AG09309 (cell line): ENCODE measurements at regions not wholly inside any gene's neighbourhood (a gene's known extent, or its start where the extent isn't known, plus 50 kb on each side); places are given as distances from the start of the nearest gene placed in this dataset.
"Not testable (repeated sequence)": the region's sequence is repeated elsewhere in the genome, so short reads cannot be mapped to it uniquely, and the experiment has no call there.

ENCODE experiments used
- DNase-seq: peaks from one replicate; pipeline ENCODE4 v3.0.0-alpha.2; 2010; ENCODE audit warnings: low read depth
- H3K4me3 ChIP-seq: 2 replicates; pipeline ENCODE4 v1.5.1; 2011; ENCODE audit warnings: mild to moderate bottlenecking, low read depth, low read length, moderate library complexity; ENCODE audit not compliant: control insufficient read depth

DNA sequence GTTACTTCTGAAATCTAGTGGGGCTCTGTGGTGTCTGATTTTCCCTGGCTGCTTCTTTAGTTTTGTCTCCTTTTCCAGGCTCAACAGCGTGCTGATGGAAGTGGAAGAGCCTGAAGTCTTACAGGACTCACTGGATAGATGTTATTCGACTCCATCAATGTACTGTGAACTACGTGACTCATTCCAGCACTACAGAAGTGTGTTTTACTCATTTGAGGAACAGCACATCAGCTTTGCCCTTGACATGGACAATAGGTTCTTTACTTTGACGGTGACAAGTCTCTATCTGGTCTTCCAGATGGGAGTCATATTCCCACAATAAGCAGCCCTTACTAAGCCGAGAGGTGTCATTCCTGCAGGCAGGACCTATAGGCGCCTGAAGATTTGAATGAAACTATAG lies 51.1 kb downstream of the NBPF8 start:
- not testable (repeated sequence) for DNase-seq, H3K4me3 ChIP-seq

DNA sequence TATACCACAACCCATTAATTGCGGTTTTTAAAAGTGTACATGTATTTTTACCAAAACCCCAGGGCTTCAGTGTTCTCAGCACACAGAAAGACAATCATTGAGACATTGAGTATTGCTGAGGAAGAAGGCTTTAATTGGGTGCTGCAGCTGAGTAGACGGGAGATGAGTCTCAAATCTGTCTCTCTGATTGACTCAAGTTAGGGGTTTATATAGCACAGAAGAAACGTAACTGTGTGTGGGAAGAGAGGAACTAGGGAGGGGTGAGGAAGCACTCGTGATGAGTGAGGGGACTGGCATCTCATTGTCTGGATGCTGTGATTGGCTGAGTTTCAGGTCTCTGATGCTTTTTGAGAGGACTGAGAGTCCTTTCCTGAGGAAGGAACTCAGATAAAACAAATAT lies 62.8 kb downstream of the NBPF8 start:
- DNase-seq, result not testable (repeated sequence)

DNA sequence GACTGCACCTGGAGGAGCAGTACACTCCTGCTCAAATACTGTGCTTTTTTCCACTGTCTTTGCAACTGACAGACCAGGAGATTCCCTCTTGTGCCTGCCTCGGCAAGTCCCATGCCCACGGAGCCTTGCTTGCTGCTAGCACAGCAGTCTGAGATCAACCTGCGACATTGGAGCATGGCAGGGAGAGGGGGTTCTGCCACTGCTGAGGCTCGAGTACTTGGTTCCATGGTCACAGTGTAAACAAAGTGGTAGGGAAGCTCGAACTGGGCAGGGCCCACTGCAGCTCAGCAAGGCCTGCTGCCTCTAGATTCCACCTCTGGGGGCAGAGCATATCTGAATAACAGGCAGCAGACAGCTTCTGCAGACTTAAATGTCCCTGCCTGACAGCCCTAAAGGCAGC lies 63.6 kb downstream of the NBPF8 start:
- not testable (repeated sequence) for DNase-seq

More for the DNA sequence above, 62.8 kb downstream of the NBPF8 start:
- not testable (repeated sequence) for H3K4me3 ChIP-seq

DNA sequence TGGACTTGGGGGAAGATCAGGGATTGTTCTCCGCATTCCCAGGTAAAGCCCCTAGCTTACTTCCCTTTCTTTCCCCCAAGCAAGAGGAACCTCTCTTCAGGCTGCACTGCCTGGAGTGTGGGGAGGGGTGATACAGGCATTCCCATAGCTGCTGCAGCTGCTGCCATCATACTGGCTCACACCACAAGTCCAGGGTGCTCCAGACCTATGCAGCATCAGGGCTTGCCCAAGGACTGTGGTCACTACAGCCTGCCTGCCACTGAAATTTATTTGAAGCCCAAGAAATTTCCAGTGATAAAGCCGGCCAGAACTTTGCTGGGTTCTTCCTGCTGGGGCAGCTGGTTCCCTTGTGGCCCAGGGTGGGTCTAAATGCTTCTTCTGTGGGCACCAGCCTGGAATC lies 72.7 kb downstream of the NBPF8 start:
- not testable (repeated sequence) for H3K4me3 ChIP-seq, DNase-seq

More for the DNA sequence above, 63.6 kb downstream of the NBPF8 start:
- not testable (repeated sequence) for H3K4me3 ChIP-seq

DNA sequence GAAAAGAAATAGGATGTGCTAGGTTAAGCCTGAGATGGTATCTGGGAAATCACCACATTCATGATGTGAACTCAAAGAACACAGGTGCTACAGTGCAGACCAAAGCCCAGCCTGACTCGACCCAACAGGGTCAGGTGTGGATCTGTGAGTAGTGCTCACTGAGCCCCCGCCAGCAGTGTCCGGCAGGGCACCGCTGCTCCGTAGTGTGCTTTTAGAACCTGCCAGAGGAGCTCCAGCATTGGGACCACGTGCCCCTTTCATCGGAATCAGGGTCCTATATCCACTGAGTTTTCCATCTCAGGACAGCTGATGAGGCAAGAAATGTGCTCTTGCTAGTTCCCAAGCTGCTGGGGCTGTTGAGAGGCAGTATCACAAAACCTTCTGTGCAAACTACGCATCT lies 74.4 kb downstream of the NBPF8 start:
- H3K4me3 ChIP-seq, DNase-seq: not testable (repeated sequence)

DNA sequence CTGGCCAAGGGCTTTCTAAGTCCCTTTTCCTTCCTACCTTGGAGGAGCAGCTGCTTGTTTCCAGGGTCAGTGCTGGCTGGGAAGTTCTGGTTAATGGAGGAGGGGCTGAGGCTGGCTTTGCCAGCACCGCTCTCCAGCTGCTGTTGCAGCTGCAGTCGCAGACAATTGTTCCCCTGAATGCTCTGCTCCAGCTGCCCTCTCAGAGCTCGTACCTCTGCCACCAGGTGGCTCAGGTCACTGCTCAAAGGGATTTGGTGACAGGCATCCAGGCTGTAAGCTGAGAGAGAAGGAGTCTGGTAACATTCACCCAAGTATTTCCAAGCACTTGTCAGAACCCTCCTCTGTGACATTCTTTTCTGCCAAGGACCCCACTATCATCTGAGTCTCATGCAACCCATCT lies 82.3 kb downstream of the NBPF8 start:
- not testable (repeated sequence) for DNase-seq, H3K4me3 ChIP-seq

DNA sequence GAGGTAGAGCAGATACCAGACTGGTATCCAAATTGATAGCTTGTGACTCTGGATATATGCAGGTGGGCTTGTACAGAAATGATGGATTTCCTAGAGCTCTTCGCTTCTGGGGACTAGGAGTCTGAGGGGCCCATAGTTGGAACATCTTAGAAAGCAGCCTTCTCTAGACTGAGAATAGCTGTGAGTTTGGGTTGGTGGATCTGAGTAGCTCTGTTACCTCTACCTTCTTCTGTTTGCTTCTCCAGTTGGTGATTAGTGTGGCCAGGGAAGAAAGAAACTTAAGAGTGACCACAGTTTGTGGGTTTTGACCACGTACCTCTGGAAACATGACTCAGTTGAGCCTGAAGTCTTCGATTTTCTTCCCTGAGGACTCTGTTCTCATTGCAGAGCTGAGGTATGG lies 88.4 kb downstream of the NBPF8 start:
- DNase-seq, H3K4me3 ChIP-seq: not testable (repeated sequence)

DNA sequence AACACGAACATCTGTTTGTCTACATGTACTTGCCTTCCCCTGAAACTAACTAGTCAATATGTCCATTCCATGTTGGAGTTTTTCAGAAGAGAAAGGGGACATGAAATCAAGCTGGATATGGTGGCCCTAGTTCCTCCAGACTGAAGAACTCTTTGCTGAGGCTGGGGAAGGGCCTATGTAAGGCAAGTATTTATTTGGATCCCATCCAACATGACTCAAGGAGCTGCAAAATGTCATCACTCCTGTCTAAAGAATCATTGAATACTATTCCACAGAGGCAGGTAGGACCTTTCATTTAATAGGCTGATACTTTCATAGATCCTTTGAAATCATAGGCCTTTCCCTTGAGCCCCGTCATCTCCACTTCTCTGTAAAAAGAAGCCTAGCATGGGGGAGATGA lies 91.5 kb downstream of the NBPF8 start:
- DNase-seq, H3K4me3 ChIP-seq: not testable (repeated sequence)

DNA sequence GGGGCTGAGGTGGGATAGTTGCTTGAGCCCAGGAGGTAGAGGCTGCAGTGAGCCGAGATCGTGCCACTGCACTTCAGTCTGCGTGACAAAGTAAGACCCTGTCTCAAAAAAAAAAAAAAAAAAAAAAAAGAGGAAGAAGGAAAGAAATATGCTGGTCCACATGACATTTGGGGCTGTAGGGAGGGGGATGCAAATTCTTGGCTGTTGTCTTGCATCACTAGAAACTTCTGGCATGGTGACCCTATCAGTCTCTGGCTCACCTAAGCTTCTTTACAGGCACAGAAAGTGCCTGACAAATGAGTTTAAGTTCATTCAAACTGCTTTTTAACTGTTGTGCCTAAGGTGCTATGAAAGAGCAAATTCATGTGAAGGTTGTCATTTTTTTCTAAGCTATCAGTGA lies 93.5 kb downstream of the NBPF8 start:
- DNase-seq, H3K4me3 ChIP-seq: not testable (repeated sequence)

DNA sequence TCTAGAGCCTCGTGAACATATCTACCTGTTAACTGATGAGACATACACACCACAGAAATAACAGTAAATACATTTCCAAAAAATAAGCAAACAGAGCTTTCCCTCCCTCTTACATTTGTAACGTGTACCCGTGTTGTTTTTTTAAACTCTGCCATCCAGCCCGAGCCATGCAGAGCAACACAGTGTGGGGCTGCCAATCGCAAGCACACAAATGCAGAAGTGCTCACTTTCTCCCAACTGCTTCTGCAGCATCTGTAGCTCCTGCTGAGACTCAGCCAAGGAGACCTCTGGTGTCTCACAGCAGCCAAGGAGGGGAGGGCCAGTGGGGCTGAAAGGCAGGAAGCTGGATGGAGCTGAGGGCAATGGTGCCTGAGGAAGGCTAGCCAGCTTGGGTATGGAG lies 94.4 kb downstream of the NBPF8 start:
- not testable (repeated sequence) for H3K4me3 ChIP-seq, DNase-seq

DNA sequence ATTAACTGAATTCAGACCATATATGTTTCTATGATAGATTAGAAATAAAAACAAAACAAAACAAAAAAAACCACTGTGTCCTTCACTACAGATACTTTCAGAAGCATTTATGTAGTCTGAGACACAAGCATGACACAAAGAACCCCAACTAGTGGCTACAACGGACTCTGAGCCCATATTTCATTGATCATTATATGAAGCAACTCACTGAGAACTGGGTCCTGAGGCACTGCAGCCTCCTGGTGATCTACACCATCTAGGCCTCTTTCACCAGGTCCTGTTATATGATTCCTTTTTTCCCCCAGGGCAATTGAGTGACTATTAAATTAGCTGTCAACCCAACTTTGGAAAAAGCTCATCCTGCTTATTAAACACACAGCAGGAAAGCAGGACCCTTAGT lies 98.3 kb downstream of the NBPF8 start:
- DNase-seq, H3K4me3 ChIP-seq: not testable (repeated sequence)

DNA sequence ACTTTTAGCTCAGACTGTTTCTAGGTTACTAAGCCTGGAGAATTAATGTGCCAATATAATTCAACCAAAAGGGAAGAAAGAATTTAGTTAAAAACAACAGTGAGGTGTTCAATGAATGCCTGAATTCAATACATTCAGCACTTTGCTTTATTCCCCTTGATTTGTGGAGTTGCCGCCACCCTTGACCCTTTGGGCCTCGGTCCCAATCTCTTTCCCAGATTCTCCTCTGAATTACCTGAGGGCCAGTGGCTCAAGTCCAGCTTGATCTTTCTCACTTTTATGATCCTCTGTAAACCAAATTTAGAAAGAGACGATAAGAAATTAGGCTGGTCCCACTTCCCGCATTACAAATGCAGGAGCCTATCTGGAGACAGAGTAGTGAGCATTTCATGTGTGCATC lies 98.7 kb downstream of the NBPF8 start:
- not testable (repeated sequence) for DNase-seq

DNA sequence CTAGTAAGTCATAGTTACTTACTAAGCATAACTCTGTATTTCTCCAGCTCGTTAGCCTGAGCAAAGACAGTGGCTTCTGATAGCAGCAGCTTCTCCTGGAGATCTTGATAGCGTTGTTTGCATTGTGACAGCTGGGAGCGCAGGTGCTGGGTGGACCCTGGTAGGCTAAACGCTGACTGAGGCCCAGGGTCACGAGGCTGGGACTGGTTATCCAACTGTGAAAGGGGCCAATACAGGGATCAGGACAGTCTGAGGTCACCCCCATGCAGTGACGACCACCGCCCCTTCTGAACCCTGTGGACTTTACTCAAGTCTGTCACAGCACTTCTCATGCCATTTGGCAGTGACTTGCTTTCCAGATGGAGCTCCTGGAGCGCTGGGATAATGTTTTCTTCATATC lies 104.4 kb downstream of the NBPF8 start:
- DNase-seq, H3K4me3 ChIP-seq: not testable (repeated sequence)

More for the DNA sequence above, 98.7 kb downstream of the NBPF8 start:
- not testable (repeated sequence) for H3K4me3 ChIP-seq

DNA sequence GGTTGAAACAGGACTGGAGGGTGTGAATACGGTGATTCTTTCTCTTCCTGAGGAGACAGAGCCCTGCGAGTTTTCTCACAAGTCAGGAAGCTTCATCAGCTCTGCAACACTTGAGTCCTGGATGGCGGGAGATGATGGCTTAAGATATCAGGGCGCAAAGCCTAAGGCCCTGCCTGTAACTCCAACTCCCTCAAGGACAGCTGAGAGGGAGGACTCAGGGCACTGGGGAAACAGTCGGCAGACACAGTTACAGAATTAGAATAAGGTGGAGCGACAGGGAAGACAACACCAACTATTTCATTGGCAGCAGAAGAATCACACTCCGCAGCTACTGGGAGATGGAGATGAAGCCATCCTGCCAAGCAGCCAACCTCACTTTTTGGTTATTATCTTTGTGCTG lies 109.6 kb downstream of the NBPF8 start:
- not testable (repeated sequence) for DNase-seq, H3K4me3 ChIP-seq

DNA sequence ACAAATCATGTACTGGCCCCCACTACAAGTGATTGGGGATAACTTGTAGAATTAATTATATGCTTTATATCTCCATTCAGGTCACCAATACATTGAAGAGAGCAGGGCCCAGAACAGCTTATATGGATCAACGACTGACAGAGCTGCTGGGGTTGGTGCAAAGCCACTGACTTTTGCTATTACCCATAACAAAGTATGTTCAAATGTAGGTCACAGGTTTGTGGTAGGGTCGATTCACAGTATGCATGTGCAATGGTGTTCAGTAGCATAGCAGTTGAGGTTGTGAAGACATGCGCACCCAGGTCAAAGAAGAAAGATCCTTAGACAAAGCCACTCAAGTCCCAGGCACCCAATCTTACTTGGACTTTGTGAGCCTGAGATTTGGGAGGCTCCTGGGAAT lies 110.6 kb downstream of the NBPF8 start:
- not testable (repeated sequence) for H3K4me3 ChIP-seq, DNase-seq

DNA sequence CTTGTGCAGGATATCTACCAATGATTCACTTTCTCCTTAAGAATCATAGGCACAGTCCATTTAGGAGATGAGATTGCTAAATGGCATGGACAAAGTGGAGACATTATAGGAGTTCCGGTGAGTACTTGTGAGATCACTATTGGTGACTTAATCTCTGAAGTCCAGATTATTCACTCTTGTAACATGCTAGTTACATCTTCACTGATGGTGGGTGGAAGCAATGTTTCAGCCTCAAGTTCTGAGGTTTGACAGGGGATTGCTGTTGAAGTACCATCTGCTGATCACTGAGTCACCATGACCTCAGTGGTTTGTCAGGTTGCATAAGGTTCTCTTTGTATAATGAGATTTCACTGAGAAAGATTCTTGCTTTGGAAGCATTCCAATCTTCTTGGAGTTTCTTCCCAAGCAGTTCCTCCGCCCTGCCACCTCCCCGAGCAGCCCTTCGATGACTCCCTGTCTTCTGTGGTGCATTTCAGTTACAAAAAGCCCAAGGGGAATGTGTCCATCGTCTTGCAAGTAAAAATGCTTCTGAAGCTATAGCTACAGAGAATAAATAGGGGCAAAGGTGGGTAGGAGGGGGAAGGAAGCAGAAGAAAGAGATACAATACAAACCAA lies 114.7 kb downstream of the NBPF8 start:
- not testable (repeated sequence) for H3K4me3 ChIP-seq, DNase-seq

DNA sequence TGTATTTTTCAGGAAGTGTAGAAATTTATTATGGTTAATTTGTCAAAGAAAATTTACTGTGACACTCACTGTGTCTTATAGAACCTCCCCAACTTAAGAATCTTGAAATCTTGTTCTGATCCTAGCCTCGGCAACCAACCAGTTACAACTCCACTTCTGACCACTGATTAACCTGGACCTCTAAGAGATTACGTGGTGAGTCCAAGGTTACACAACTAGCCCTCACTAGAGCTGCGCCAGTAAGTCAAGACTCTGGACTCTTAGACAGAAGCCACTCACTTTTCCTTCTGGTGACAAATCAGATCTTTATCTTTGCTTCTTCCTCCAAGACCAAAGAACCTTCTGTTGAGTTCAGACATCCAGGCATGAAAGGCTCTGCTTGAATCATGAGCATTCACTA lies 116.6 kb downstream of the NBPF8 start:
- H3K4me3 ChIP-seq, DNase-seq: not testable (repeated sequence)

DNA sequence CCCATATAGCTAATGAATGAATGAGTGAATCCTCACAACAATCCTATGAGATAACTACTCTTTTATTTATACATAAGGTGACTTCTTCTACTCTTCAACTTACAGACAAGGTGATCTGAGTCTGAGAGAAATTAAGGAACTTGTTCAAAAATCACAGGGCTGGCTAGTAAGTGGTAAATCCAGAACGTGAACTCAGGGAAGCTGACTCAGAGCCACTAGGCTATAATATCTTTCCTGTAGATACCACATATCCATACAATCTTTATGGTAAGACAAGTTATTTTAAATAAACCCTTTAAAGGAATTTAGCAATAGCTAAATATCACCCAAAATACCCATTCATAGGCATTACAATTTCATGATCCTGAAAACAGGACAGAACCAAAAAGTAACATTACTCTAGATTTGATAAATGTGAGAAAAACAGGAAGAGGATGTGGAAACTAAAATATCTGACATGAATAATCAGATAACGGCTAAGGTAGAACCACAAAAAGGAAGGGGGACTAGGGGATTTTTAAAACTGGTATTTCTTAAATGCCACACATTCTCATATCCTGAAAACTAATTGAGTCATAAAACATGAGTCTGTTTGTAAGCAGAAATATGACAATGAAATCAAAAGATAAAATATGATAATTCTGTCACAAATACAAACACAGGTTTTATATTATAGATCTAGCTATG lies 119.7 kb downstream of the NBPF8 start:
- H3K4me3 ChIP-seq, DNase-seq: not testable (repeated sequence)

DNA sequence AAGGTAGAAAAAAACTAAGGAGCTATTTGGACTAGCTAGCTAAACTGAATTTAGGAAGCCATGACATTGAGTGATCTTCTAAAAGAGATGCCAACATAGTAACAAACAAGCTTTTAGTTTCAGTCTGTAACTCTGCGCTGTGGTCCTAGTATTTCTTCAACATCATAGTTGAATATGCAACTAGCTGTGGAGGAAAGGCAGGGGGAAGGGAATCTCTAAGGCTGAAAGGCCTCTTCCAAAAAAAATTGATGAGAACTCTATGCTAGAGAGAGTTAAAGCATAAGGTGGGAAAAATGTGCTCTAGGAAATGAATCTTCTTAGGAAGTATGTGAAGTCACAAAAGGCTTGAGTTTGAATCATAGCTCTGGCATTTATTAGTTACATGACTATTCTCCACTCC lies 120.2 kb downstream of the NBPF8 start:
- peak; percentile 48 for DNase-seq
- not testable (repeated sequence) for H3K4me3 ChIP-seq

DNA sequence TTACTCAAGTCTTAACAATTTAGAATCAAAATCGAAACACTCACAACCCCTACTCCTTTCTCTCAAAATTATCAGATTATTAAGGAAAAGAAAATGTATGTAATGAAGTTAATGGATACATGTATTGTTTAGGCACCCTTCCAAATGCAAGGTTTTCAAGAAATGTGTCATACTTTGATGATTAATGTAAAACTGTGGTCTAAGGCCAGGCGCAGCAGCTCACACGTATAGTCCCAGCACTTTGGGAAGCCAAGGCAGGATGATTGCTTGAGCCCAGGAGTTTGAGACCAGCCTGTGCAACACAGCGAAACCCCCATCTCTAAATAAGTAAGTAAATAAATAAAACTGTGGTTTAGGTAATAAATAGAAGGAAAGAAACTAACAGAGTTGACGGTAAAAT lies 126.6 kb downstream of the NBPF8 start:
- H3K4me3 ChIP-seq, DNase-seq: not testable (repeated sequence)
